ENCODE measurements at regions not wholly inside any gene's neighbourhood (a gene's known extent, or its start where the extent isn't known, plus 50 kb on each side); places are given as distances from the start of the nearest gene placed in this dataset.

DNA sequence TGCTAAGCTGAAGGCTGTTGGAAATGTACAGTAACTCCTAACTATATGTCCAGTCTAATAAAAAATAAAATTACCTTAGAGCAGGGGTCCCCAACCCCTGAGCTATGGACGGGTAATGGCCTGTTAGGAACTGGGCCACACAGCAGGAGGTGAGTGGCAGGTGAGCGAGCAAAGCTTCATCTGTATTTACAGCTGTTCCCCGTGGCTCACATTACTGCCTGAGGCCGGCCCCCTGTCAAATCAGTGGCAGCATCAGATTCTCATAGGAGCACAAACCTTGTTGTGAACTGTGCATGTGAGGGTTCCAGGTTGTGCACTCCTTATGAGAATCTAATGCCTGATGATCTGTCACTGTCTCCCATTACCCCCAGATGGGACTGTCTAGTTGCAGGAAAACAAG lies 73.1 kb upstream of the CXCR4 start:
- TF ChIP-seq ZNF626 (tag by site-specific recombination; IDR thresholded peaks at IDR 0.05) = no peak
- no peak for TF ChIP-seq ZNF10 (tag by site-specific recombination; IDR thresholded peaks at IDR 0.05)
- no peak for TF ChIP-seq SCRT2 (tag by site-specific recombination; IDR thresholded peaks at IDR 0.05)
- no peak for TF ChIP-seq ZNF433 (tag by site-specific recombination; IDR thresholded peaks at IDR 0.05; ENCODE audit: low read depth)
- no peak for TF ChIP-seq ZNF354C (tag by site-specific recombination; IDR thresholded peaks at IDR 0.05; ENCODE audit: borderline replicate concordance, low read depth)
- TF ChIP-seq SP2 (tag by site-specific recombination; IDR thresholded peaks at IDR 0.05) = no peak
- TF ChIP-seq ZNF146 (tag by site-specific recombination; IDR thresholded peaks at IDR 0.05) = no peak
- TF ChIP-seq ZNF677 (tag by site-specific recombination; IDR thresholded peaks at IDR 0.05) = no peak
- TF ChIP-seq KLF8 (tag by site-specific recombination; IDR thresholded peaks at IDR 0.05) = no peak
- no peak for TF ChIP-seq ZEB2 (tag by site-specific recombination; IDR thresholded peaks at IDR 0.05)
- no peak for TF ChIP-seq ZNF514 (tag by site-specific recombination; IDR thresholded peaks at IDR 0.05)
- no peak for TF ChIP-seq ZNF600 (tag by site-specific recombination; IDR thresholded peaks at IDR 0.05)
- no peak for TF ChIP-seq GFI1B (tag by site-specific recombination; IDR thresholded peaks at IDR 0.05)
- no peak for TF ChIP-seq BCL11A (tag by site-specific recombination; IDR thresholded peaks at IDR 0.05; ENCODE audit: low read depth)
- TF ChIP-seq ZNF558 (tag by site-specific recombination; IDR thresholded peaks at IDR 0.05) = no peak
- CTCF ChIA-PET = no interaction called here
- Histone ChIP-seq H3K4me1 (ENCODE audit: control insufficient read depth, insufficient read depth, low read length) (no peaks in the 10 kb centered on the region), H3K27ac (ENCODE audit: extremely low read depth, low read depth, low read length) (no peak overlapping the region), H3K36me3 (ENCODE audit: control insufficient read depth in 2 of 2, insufficient read depth in 1 of 2, low read length in 2 of 2) (no peaks in the 10 kb centered on the region), H3K4me3 (ENCODE audit: low read depth, low read length) (no peak overlapping the region), H3K9me3 (ENCODE audit: control insufficient read depth, insufficient read depth, low read depth, low read length) (no peaks in the 10 kb centered on the region)
- POLR2A ChIA-PET = no interaction called here

DNA sequence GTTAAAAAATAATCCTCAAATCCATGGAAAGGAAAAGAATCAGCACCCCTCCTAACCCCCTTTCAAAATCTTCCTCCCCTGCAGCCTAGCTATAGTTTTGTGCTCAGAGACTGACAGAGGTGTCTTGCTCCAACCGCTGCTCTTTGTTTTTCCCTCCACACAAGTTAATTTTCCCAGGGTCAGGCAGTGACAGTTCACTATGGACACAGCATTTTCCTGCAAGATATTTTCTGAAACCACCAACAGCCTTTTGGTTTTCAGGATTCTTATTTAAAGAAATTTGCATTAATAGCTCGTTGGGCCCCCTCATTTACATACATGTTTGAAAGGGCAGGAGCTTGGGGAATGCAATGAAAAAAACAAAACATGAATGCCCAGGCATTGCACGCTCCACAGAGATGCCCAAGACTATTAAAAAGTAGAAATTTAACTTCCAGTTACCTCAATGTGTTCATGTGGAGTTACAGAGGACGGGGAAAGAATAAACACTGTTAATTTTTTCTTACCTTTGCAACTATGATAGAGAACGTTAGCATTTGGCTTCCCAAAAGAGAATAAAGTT lies 71.4 kb upstream of the CXCR4 start:
- TF ChIP-seq ZFP69B (tag by site-specific recombination; IDR thresholded peaks at IDR 0.05) (no peak), ZFP41 (tag by site-specific recombination; IDR thresholded peaks at IDR 0.05; ENCODE audit: borderline replicate concordance) (no peak), ZNF548 (tag by site-specific recombination; IDR thresholded peaks at IDR 0.05) (no peak), ZSCAN16 (tag by site-specific recombination; IDR thresholded peaks at IDR 0.05) (no peak), ZNF391 (tag by site-specific recombination; IDR thresholded peaks at IDR 0.05; ENCODE audit: borderline replicate concordance, low read depth) (no peak), YY2 (tag by site-specific recombination; IDR thresholded peaks at IDR 0.05) (no peak), ZNF501 (tag by site-specific recombination; IDR thresholded peaks at IDR 0.05) (no peak)
- TF ChIP-seq, protein P1, sequence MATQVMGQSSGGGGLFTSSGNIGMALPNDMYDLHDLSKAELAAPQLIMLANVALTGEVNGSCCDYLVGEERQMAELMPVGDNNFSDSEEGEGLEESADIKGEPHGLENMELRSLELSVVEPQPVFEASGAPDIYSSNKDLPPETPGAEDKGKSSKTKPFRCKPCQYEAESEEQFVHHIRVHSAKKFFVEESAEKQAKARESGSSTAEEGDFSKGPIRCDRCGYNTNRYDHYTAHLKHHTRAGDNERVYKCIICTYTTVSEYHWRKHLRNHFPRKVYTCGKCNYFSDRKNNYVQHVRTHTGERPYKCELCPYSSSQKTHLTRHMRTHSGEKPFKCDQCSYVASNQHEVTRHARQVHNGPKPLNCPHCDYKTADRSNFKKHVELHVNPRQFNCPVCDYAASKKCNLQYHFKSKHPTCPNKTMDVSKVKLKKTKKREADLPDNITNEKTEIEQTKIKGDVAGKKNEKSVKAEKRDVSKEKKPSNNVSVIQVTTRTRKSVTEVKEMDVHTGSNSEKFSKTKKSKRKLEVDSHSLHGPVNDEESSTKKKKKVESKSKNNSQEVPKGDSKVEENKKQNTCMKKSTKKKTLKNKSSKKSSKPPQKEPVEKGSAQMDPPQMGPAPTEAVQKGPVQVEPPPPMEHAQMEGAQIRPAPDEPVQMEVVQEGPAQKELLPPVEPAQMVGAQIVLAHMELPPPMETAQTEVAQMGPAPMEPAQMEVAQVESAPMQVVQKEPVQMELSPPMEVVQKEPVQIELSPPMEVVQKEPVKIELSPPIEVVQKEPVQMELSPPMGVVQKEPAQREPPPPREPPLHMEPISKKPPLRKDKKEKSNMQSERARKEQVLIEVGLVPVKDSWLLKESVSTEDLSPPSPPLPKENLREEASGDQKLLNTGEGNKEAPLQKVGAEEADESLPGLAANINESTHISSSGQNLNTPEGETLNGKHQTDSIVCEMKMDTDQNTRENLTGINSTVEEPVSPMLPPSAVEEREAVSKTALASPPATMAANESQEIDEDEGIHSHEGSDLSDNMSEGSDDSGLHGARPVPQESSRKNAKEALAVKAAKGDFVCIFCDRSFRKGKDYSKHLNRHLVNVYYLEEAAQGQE (tag by site-specific recombination; IDR thresholded peaks at IDR 0.05) = no peak
- TF ChIP-seq, protein P2, sequence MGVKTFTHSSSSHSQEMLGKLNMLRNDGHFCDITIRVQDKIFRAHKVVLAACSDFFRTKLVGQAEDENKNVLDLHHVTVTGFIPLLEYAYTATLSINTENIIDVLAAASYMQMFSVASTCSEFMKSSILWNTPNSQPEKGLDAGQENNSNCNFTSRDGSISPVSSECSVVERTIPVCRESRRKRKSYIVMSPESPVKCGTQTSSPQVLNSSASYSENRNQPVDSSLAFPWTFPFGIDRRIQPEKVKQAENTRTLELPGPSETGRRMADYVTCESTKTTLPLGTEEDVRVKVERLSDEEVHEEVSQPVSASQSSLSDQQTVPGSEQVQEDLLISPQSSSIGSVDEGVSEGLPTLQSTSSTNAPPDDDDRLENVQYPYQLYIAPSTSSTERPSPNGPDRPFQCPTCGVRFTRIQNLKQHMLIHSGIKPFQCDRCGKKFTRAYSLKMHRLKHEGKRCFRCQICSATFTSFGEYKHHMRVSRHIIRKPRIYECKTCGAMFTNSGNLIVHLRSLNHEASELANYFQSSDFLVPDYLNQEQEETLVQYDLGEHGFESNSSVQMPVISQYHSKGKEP (tag by site-specific recombination; IDR thresholded peaks at IDR 0.05) = no peak
- TF ChIP-seq, protein P3, sequence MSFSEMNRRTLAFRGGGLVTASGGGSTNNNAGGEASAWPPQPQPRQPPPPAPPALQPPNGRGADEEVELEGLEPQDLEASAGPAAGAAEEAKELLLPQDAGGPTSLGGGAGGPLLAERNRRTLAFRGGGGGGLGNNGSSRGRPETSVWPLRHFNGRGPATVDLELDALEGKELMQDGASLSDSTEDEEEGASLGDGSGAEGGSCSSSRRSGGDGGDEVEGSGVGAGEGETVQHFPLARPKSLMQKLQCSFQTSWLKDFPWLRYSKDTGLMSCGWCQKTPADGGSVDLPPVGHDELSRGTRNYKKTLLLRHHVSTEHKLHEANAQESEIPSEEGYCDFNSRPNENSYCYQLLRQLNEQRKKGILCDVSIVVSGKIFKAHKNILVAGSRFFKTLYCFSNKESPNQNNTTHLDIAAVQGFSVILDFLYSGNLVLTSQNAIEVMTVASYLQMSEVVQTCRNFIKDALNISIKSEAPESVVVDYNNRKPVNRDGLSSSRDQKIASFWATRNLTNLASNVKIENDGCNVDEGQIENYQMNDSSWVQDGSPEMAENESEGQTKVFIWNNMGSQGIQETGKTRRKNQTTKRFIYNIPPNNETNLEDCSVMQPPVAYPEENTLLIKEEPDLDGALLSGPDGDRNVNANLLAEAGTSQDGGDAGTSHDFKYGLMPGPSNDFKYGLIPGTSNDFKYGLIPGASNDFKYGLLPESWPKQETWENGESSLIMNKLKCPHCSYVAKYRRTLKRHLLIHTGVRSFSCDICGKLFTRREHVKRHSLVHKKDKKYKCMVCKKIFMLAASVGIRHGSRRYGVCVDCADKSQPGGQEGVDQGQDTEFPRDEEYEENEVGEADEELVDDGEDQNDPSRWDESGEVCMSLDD (tag by site-specific recombination; IDR thresholded peaks at IDR 0.05) = no peak
- no peak overlapping the region for H3K4me3 ChIP-seq (ENCODE audit: low read depth, low read length)
- no peaks in the 10 kb centered on the region for H3K36me3 ChIP-seq (ENCODE audit: control insufficient read depth in 2 of 2, insufficient read depth in 1 of 2, low read length in 2 of 2)
- no peak overlapping the region for H3K27ac ChIP-seq (ENCODE audit: extremely low read depth, low read depth, low read length)
- ChIA-PET POLR2A (no interaction called here), CTCF (no interaction called here)
- no peaks in the 10 kb centered on the region for H3K9me3 ChIP-seq (ENCODE audit: control insufficient read depth, insufficient read depth, low read depth, low read length)
- no peaks in the 10 kb centered on the region for H3K4me1 ChIP-seq (ENCODE audit: control insufficient read depth, insufficient read depth, low read length)
